Prostate gland (tissue), 2 donors: ENCODE measurements at regions not wholly inside any gene's neighbourhood (a gene's known extent, or its start where the extent isn't known, plus 50 kb on each side); places are given as distances from the start of the nearest gene placed in this dataset.

ENCODE experiments used
- CTCF ChIP-seq, 4 experiments: fragments of 200-600 bp in 2 of 4; fragments of 450-650 bp in 2 of 4; sonication (generic) in 2 of 4; IDR thresholded peaks; 1 replicate in 3 of 4; 2 replicates in 1 of 4; pipeline ENCODE4 v1.5.1; 2016 to 2019; ENCODE audit warnings: antibody characterized with exemption in 4 of 4, mild to moderate bottlenecking in 2 of 4, moderate library complexity in 2 of 4
- POLR2A ChIP-seq: fragments of 450-650 bp; IDR thresholded peaks from one replicate; pipeline ENCODE4 v1.6.1; 2016; ENCODE audit warnings: antibody characterized with exemption, mild to moderate bottlenecking

- TF ChIP-seq CTCF (IDR thresholded peaks at IDR 0.05) (no peak), POLR2A (no peak)
These were observed 151.4 kb downstream of the POLR2M start for GRCh38 chr15:57857871-57858270.
